Brain pericyte (primary cell): ENCODE measurements at regions not wholly inside any gene's neighbourhood (a gene's known extent, or its start where the extent isn't known, plus 50 kb on each side); places are given as distances from the start of the nearest gene placed in this dataset.
"Not testable (repeated sequence)": the region's sequence is repeated elsewhere in the genome, so short reads cannot be mapped to it uniquely, and the experiment has no call there.

Experiments
- DNase-seq: peaks from one replicate; pipeline ENCODE4 v3.0.0-alpha.2; 2012; ENCODE audit warnings: low read depth, low spot score

DNA sequence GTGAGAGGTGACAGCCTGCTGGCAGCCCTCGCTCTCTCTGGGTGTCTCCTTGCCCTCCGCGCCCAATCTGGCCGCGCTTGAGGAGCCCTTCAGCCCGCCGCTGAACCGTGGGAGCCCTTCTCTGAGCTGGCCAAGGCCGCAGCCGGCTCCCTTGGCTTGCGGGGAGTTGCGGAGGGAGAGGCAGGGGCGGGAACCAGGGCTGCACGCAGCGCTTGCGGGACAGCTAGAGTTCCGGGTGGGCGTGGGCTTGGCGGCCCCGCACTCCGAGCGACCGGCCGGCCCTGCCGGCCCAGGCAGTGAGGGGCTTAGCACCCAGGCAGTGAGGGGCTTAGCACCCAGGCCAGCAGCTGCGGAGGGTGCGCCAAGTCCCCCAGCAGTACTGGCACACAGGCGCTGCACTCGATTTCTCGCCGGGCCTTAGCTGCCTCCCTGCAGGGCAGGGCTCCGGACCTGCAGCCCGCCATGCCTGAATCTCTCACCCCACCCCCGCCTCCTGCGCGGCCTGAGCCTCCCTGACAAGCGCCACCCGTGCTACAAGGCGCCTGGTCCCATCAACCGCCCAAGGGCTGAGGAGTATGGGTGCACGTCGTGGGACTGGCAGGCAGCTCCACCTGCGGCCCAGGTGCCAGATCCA, 1526.1 kb downstream of the FAM181B start:
- no peak for DNase-seq

GRCh38 chr11:81203876-81204275, 1529.8 kb downstream of the FAM181B start:
- peak; percentile 50 for DNase-seq

GRCh38 chr11:81197396-81197795, 1536.3 kb downstream of the FAM181B start:
- DNase-seq = no peak

GRCh38 chr11:81192516-81192915, 1541.1 kb downstream of the FAM181B start:
- no peak for DNase-seq

DNA sequence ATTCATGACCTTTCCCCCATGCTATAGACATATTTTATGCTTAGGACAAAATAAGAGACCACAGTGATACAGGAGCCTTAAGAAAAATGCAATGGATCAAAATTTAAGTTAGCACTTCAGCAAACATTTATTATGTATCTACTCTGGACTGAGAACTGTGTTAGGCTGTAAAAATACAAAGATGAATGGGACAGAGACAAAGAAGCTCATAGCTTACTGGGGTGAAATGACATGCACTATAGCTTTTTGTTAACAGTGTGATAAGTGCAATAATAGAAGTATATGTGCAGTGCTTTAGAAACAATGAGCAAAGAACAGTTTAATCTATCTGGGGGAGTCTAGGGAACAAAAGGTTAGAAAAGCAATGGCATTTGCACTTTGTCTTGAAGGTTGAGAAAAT, 1543.1 kb downstream of the FAM181B start:
- DNase-seq = no peak

- not testable (repeated sequence) for DNase-seq
Measured at GRCh38 chr11:81187033-81187432, 1546.6 kb downstream of the FAM181B start.

- no peak for DNase-seq
Measured at GRCh38 chr11:81174646-81175330, 1558.9 kb downstream of the FAM181B start.

DNA sequence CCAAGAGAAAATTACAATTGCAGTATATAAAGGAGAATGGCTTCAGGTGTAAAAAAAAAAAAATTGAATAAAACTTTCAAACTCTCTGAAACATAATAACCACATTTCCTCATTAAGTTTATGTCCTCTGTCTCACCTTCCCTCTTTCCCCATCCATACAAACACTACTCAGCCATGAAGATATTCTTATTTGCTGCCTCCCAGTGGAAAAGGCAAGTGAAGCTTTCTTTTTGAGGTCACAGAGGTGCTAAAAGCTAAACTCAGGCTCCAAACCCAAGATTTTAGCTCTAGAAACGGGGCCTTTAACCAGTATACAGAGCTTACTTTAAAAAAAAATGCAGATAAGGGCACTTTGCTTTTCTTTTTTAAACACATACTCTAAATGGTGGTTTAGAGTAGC, 1568.5 kb downstream of the FAM181B start:
- no peak for DNase-seq

- no peak for DNase-seq
Measured at GRCh38 chr11:81159900-81160299, 1573.8 kb downstream of the FAM181B start.

- no peak for DNase-seq
Measured at GRCh38 chr11:81135570-81135969, 1598.1 kb downstream of the FAM181B start.

GRCh38 chr11:81129618-81130017, 1604.0 kb downstream of the FAM181B start:
- no peak for DNase-seq

DNA sequence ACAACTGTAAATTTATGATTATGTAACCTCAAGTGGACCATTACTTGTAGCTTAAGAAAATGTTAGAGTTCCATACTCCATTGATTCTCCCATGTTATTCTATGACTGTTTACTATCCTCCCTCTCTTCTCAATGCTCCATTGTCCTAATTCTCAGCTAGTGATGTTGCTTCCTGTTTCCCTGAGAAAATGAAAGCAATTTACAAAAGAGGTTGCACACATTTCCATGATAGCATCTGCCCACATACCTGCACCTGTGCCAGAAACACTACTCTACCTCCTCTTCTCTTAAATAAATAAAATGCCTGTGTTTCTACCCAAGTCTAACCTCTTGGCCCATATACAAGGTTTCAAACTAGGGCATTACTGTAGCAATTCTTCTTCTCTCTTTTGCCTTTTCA, 1620.9 kb downstream of the FAM181B start:
- no peak for DNase-seq

DNA sequence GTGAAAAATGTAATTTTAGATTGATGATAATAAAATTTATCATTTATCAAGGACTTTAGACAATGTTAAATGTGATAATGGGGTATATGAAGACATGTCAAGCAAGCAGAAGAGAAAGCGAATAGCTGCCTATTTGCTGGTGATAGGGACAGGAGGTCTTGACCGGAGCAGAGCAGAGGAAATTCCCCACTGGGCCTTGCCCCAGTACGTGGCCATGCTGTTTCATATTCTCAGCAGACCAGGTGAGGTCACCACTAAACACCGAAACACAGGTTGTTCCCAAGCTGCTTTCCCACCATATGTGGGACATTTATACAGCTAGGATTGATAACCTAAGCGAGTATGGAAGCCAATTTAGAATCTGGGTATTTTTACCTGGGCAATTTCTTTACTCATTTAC, 1629.6 kb downstream of the FAM181B start:
- DNase-seq = no peak

DNA sequence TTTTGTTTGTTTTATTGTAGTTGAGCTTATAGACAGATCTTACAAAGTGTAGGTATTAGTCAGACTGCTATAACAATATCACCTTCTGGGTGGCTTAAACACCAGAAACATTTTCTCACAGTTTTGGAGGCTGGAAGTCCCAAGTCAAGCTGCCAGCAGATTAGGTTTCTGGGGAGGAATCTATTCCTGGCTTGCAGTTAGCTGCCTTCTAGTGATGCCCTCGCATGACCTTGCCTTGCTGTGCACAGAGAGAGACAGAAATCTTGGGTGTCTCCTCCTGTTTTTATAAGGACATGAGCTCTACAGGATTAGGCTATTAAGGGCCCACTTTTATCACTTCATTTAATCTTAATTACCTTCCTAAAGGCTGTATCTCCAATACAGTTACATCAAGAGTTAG, 1635.2 kb downstream of the FAM181B start:
- DNase-seq = no peak

DNA sequence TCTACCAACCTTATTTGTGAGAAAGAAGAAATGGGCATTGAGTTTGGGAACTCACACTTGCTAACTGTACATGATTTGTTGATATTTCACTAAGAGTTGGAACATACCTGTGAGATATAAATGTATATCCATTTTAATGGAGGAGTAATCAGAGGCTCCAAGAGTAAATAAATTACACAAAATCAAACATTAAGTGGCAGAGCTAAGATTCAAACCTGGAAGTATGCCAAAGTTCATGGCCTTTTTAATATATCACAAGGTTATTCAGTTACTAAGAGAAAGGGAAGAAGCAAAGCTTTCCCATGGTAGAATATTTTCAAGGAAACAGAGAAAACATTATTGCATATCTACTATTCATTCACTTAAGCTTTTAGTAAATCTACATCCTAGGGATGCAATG, 1641.1 kb downstream of the FAM181B start:
- DNase-seq = no peak

DNA sequence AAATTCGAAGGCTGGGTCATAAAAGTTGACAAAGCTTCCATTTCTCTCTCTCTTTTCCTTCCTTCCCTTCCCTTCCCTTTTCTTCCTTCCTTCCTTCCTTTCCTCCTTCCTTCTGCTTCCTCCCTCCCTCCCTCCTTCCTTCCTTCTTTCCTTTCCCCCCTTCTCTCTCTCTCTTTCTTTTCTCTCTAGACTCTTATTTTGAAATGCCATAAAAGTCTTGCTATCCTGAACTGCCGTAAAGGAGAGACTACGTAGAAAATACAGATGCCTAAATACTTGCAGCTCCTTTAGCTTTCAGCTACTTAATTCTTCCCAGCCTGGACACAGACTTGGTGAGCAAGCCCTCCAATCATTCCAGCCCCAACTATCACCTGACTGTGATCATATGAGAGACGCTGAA, 1644.4 kb downstream of the FAM181B start:
- DNase-seq = no peak

- no peak for DNase-seq
Measured at GRCh38 chr11:81080476-81080875, 1639.6 kb upstream of the TENM4 start.

DNA sequence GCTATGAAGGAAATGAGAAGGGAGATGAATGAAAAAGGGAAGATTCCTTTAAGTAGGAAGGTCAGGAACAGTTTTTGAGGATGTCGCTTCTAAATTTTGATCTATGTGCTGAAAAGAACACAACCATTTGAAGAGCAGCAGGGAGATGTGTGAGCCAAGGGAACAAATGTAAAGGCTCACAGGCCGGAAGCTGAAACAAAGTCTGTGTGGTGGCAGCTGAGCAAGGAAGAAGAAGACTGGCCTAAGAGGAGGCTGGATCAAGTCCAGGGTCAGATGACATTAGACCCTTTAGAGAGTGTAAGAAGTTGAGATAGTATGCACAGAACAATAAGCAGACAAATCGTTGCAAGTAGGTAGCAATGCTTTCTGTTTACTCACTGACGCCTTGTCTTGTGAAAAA, 1631.4 kb upstream of the TENM4 start:
- no peak for DNase-seq

GRCh38 chr11:81071606-81072005, 1630.8 kb upstream of the TENM4 start:
- no peak for DNase-seq

GRCh38 chr11:81070948-81071347, 1630.1 kb upstream of the TENM4 start:
- no peak for DNase-seq

- DNase-seq = no peak
Measured at GRCh38 chr11:81059356-81059755, 1618.5 kb upstream of the TENM4 start.

- no peak for DNase-seq
Measured at GRCh38 chr11:81052344-81053158, 1611.7 kb upstream of the TENM4 start.
